ENCODE measurements at regions not wholly inside any gene's neighbourhood (a gene's known extent, or its start where the extent isn't known, plus 50 kb on each side); places are given as distances from the start of the nearest gene placed in this dataset.

DNA sequence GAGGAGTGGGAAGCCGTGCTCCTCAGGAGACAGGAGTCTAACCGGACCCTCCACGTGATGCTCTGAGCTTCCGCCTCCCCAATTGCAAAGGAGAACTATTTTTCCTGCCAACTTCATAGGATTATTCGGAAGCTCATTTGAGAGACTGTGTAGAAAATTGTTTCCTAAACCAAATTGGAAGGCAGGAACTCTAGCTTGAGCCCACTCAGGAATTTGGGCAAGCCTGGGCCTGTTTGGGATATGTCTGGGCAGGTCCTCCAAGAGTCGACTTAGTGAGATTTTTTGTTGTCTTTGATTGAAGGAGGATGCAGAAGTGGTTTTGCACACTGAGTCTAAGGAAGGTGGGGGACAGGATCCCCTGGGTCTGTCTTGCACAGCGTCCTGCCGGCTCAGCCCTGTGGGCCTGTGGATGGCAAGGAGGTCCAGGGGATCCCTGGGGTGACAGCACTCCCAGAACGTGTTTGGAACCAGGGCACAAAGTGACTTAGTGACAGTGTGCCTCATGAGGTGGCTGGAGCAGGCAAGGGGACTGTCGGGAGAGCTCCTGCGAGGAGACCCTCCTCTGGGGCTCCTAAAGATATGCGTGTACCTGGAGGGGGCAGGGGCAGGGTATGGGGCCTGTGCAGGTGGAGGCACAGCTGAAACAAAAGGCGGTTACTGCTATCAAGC lies 283.3 kb downstream of the NSG2 start:
- no peaks in the 10 kb centered on the region for H3K4me1 ChIP-seq
- DNase-seq (ENCODE audit: extremely low spot score in 2 of 2), result no peak
- H3K27me3 ChIP-seq, result no peaks in the 10 kb centered on the region
- no peak overlapping the region for H3K27ac ChIP-seq
- no peak overlapping the region for H3K4me3 ChIP-seq
- H3K9me3 ChIP-seq, result no peaks in the 10 kb centered on the region
- intact Hi-C loops (cut with DNase I), result loop anchor here (5.0 kb wide), 1 partner anchor 289 kb away; no protein-coding TSS in a partner anchor
- TF ChIP-seq POLR2AphosphoS5 (IDR thresholded peaks at IDR 0.05; ENCODE audit: insufficient read depth in 1 of 2, low read depth in 1 of 2), result no peak
- TF ChIP-seq, protein P1, sequence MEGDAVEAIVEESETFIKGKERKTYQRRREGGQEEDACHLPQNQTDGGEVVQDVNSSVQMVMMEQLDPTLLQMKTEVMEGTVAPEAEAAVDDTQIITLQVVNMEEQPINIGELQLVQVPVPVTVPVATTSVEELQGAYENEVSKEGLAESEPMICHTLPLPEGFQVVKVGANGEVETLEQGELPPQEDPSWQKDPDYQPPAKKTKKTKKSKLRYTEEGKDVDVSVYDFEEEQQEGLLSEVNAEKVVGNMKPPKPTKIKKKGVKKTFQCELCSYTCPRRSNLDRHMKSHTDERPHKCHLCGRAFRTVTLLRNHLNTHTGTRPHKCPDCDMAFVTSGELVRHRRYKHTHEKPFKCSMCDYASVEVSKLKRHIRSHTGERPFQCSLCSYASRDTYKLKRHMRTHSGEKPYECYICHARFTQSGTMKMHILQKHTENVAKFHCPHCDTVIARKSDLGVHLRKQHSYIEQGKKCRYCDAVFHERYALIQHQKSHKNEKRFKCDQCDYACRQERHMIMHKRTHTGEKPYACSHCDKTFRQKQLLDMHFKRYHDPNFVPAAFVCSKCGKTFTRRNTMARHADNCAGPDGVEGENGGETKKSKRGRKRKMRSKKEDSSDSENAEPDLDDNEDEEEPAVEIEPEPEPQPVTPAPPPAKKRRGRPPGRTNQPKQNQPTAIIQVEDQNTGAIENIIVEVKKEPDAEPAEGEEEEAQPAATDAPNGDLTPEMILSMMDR (IDR thresholded peaks at IDR 0.05), result no peak
- no peak for TF ChIP-seq POLR2A (IDR thresholded peaks at IDR 0.05)
- H3K36me3 ChIP-seq, result no peaks in the 10 kb centered on the region

DNA sequence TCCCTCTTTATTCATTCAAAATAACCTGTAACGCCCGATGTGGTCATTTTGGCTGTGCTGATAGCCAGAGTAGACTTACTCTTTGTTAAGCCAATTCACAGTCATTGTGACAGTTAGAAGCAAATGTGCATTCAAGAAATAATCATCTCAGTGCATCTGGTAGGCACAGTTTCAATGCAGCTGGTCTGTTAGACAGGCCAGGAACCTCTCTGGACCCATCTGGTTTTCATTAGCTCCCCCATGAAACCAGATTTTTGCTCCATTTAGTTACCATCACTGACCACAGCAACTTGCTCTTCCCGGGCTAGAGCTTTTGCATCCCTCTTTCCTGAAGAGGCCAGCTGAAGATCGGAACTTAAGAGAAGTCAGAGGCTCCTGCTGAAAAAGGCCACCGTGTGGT lies 284.2 kb downstream of the NSG2 start:
- Histone ChIP-seq H3K27me3 (no peaks in the 10 kb centered on the region), H3K27ac (no peak overlapping the region)
- intact Hi-C loops (cut with DNase I), result loop anchor here (5.0 kb wide), 1 partner anchor 288 kb away; no protein-coding TSS in a partner anchor

DNA sequence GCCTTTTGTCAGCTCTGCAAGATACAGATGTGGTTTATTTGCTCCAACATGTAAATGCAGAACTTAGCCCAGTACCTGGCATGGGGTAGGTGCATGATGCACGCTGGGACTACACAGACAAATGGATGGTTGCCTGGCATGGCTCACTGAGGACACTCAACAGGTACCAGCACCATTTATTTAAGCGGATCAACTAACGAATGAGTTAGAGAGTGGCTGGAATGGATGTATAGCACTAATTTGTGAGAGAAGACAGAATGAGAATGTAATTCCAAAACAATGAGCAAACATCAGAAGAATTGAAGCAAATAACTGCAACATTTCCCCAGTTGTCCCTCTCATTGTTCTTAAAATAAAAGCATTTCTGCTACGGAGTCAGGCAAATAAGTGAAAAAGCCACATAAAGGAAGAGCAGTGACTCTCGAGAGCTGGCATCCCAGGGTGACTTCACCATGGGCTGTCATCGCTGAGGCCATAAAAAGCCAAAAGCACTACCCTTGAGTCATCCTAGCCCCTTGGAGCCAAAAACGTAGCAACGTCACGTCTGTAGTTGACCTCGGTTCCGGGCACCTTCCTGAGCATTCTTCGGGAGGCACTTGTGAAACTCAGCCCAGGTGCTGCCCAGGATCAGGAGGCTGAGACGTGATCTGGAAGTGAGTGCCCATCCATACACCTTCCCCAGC lies 290.3 kb downstream of the NSG2 start:
- Histone ChIP-seq H3K9me3 (no peaks in the 10 kb centered on the region), H3K36me3 (no peaks in the 10 kb centered on the region), H3K4me1 (no peaks in the 10 kb centered on the region), H3K27me3 (no peaks in the 10 kb centered on the region), H3K27ac (no peak overlapping the region), H3K4me3 (no peak overlapping the region)
- no peak for DNase-seq (ENCODE audit: extremely low spot score in 2 of 2)
- TF ChIP-seq, protein P1 (IDR thresholded peaks at IDR 0.05), result no peak
- no peak for TF ChIP-seq POLR2AphosphoS5 (IDR thresholded peaks at IDR 0.05; ENCODE audit: insufficient read depth in 1 of 2, low read depth in 1 of 2)
- TF ChIP-seq POLR2A (IDR thresholded peaks at IDR 0.05), result no peak
- intact Hi-C loops (cut with DNase I), result no loop called here

More for the DNA sequence above, 284.2 kb downstream of the NSG2 start:
- no peak for TF ChIP-seq POLR2AphosphoS5 (IDR thresholded peaks at IDR 0.05; ENCODE audit: insufficient read depth in 1 of 2, low read depth in 1 of 2)
- TF ChIP-seq POLR2A (IDR thresholded peaks at IDR 0.05), result no peak
- TF ChIP-seq, protein P1 (IDR thresholded peaks at IDR 0.05), result no peak
- no peak for DNase-seq (ENCODE audit: extremely low spot score in 2 of 2)
- no peak overlapping the region for H3K4me3 ChIP-seq
- no peaks in the 10 kb centered on the region for H3K4me1 ChIP-seq
- H3K36me3 ChIP-seq, result no peaks in the 10 kb centered on the region
- H3K9me3 ChIP-seq, result no peaks in the 10 kb centered on the region

DNA sequence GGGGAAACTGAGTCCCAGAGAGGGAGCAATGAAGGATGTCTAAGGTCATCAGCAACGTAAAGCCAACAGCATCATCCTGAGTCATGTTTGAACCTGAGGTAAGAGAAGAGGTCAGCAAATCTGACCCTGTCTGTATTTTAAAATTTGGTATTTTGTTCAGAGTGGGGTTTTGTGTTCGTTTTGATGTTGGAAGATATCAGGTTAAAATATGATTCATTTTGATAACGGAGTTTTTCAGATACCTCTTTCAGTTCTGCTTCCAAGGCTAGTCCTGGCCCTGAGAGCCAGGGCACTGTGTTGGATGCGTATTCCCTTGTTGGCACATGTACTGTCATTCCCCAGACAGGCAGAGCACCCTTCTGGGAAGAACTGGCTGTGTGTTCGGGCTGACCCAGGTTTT lies 291.0 kb downstream of the NSG2 start:
- Histone ChIP-seq H3K27ac (no peak overlapping the region), H3K36me3 (no peaks in the 10 kb centered on the region), H3K9me3 (no peaks in the 10 kb centered on the region), H3K27me3 (no peaks in the 10 kb centered on the region), H3K4me3 (no peak overlapping the region), H3K4me1 (no peaks in the 10 kb centered on the region)
- intact Hi-C loops (cut with DNase I), result no loop called here
- DNase-seq (ENCODE audit: extremely low spot score in 2 of 2), result no peak
- TF ChIP-seq POLR2A (IDR thresholded peaks at IDR 0.05) (no peak), POLR2AphosphoS5 (IDR thresholded peaks at IDR 0.05; ENCODE audit: insufficient read depth in 1 of 2, low read depth in 1 of 2) (no peak)
- TF ChIP-seq, protein P1 (IDR thresholded peaks at IDR 0.05), result no peak
